B cell (primary cell): ENCODE measurements at regions not wholly inside any gene's neighbourhood (a gene's known extent, or its start where the extent isn't known, plus 50 kb on each side); places are given as distances from the start of the nearest gene placed in this dataset.

Experiments used
- ATAC-seq: fragments of 200-7000 bp; cut with Tn5 transposase; one replicate; pipeline ENCODE4 v1.10.0; 2021; ENCODE audit warnings: low read depth, mild to moderate bottlenecking, moderate number of reproducible peaks, moderate library complexity
- CTCF ChIA-PET: fragments of 350-600 bp; sonication (Branson Sonifier 250); formaldehyde crosslinking; loops from one replicate; lab custom pipeline; 2021; ENCODE audit warnings: antibody characterized with exemption, inconsistent platforms; lab: Charles Lee
- POLR2A ChIA-PET: fragments of 350-600 bp; sonication (Branson Sonifier 250); formaldehyde crosslinking; loops from one replicate; lab custom pipeline; 2021; ENCODE audit warnings: antibody characterized with exemption; lab: Charles Lee
- DNase-seq: peaks from one replicate; pipeline ENCODE4 v3.0.0; 2013
- H2AFZ ChIP-seq: 2 replicates; pipeline ENCODE4 v1.6.1; 2012; ENCODE audit warnings: mild to moderate bottlenecking, low read depth, low read length; ENCODE audit not compliant: insufficient read depth, poor library complexity, severe bottlenecking
- H3K27ac ChIP-seq, 2 donors: 1 replicate in 1 of 2; 2 replicates in 1 of 2; pipeline ENCODE4 v1.5.1; 2012 to 2013; ENCODE audit warnings: low read length in 2 of 2, mild to moderate bottlenecking in 2 of 2, moderate library complexity in 1 of 2
- H3K27me3 ChIP-seq, 4 experiments: fragments of 200-600 bp in 1 of 4; sonication (generic) in 1 of 4; replicated peaks in 1 of 4; 1 replicate in 2 of 4; 2 replicates in 2 of 4; pipeline versions ENCODE4 v1.6.1 to v1.7.0; 2013 to 2016; ENCODE audit warnings: low read length in 3 of 4, mild to moderate bottlenecking in 2 of 4, mixed read lengths in 1 of 4, moderate library complexity in 1 of 4; ENCODE audit not compliant: insufficient read depth in 4 of 4, control insufficient read depth in 3 of 4; ENCODE audit errors: control extremely low read depth in 1 of 4
- H3K36me3 ChIP-seq, 2 experiments: replicated peaks in 1 of 2; 1 replicate in 1 of 2; 2 replicates in 1 of 2; pipeline versions ENCODE4 v1.6.1 to v1.7.1; 2013; ENCODE audit warnings: low read length in 1 of 2; ENCODE audit not compliant: insufficient read depth in 2 of 2, control insufficient read depth in 1 of 2; ENCODE audit errors: control extremely low read depth in 1 of 2, extremely low read depth in 1 of 2
- H3K4me1 ChIP-seq, 2 donors: fragments of 200-600 bp in 1 of 2; sonication (generic) in 1 of 2; 1 replicate in 1 of 2; 2 replicates in 1 of 2; pipeline versions ENCODE4 v1.5.1 to v1.6.1; 2013 to 2017; ENCODE audit warnings: low read length in 2 of 2; ENCODE audit not compliant: control insufficient read depth in 2 of 2, insufficient read depth in 2 of 2
- H3K4me2 ChIP-seq: replicated peaks from 2 replicates; pipeline ENCODE3; 2012; ENCODE audit warnings: mild to moderate bottlenecking, low read depth, low read length; ENCODE audit not compliant: poor library complexity, severe bottlenecking
- H3K4me3 ChIP-seq, 5 experiments: fragments of 200-600 bp in 1 of 5; sonication (generic) in 1 of 5; 1 replicate in 3 of 5; 2 replicates in 2 of 5; pipeline versions ENCODE4 v1.5.1 to v1.7.0; 2011 to 2016; ENCODE audit warnings: low read length in 4 of 5, mild to moderate bottlenecking in 4 of 5, low read depth in 2 of 5, control low read depth in 1 of 5, moderate library complexity in 1 of 5; ENCODE audit not compliant: insufficient read depth in 1 of 5; ENCODE audit errors: control extremely low read depth in 1 of 5, extremely low read depth in 1 of 5
- H3K79me2 ChIP-seq: fragments of 200-600 bp; sonication (generic); one replicate; pipeline ENCODE4 v1.6.0; 2016; ENCODE audit warnings: low read length; ENCODE audit not compliant: control insufficient read depth, insufficient read depth
- H3K9ac ChIP-seq: fragments of 200-600 bp; sonication (generic); 2 replicates; pipeline ENCODE4 v1.6.1; 2017; ENCODE audit warnings: mild to moderate bottlenecking, low read length, moderate library complexity
- H3K9me3 ChIP-seq, 3 donors: one replicate each; pipeline versions ENCODE4 v1.6.1 to v1.7.1; 2013; ENCODE audit warnings: low read length in 2 of 3; ENCODE audit not compliant: control insufficient read depth in 2 of 3, insufficient read depth in 1 of 3; ENCODE audit errors: control extremely low read depth in 1 of 3
- H4K20me1 ChIP-seq: 2 replicates; pipeline ENCODE4 v1.6.0; 2012; ENCODE audit warnings: mild to moderate bottlenecking, low read length; ENCODE audit not compliant: insufficient read depth, control insufficient read depth, poor library complexity, severe bottlenecking
- H3K27ac Mint-ChIP-seq: one replicate; pipeline ENCODE4 v1.8.0; 2021; ENCODE audit warnings: mixed read lengths
- H3K27me3 Mint-ChIP-seq: one replicate; pipeline ENCODE4 v1.8.0; 2021; ENCODE audit warnings: mixed read lengths
- H3K4me1 Mint-ChIP-seq: one replicate; pipeline ENCODE4 v1.8.0; 2021; ENCODE audit warnings: mixed read lengths
- H3K4me3 Mint-ChIP-seq: one replicate; pipeline ENCODE4 v1.8.0; 2021; ENCODE audit warnings: mixed read lengths
- H3K9me3 Mint-ChIP-seq: one replicate; pipeline ENCODE4 v1.8.0; 2022; ENCODE audit warnings: mixed read lengths; ENCODE audit not compliant: insufficient read depth
- CTCF ChIP-seq: fragments of 200-600 bp; IDR thresholded peaks from one replicate; pipeline ENCODE4 v1.8.0; 2022; ENCODE audit warnings: antibody characterized with exemption, mild to moderate bottlenecking
- EZH2 ChIP-seq: IDR thresholded peaks from 2 replicates; pipeline ENCODE4 v1.6.1; 2012; ENCODE audit warnings: borderline replicate concordance, low read depth, mild to moderate bottlenecking, moderate library complexity, low read length; ENCODE audit not compliant: insufficient read depth, poor library complexity, severe bottlenecking
- WGBS: methylation state at CpG from one replicate; pipeline ENCODE4 v1.1.5; 2013; ENCODE audit warnings: missing lambda C conversion rate; ENCODE audit not compliant: insufficient coverage; 5-methylcytosine and 5-hydroxymethylcytosine counted together
- intact Hi-C: fragments of 100-400 bp; cut with micrococcal nuclease; formaldehyde crosslinking; loops from one replicate; pipeline ENCODE4 v1.10.0; 2022

- ChIA-PET POLR2A (no interaction called here), CTCF (no interaction called here)
- Mint-ChIP-seq H3K27me3 (no peaks in the 10 kb centered on the region), H3K4me3 (no peak overlapping the region), H3K27ac (no peak overlapping the region), H3K9me3 (peaks cover 5% of the 10 kb centered on the region), H3K4me1 (no peaks in the 10 kb centered on the region)
- 94% methylated on average over 6 of the region's 7 CpGs for WGBS
- no peaks in the 10 kb centered on the region for H4K20me1 ChIP-seq
- H2AFZ ChIP-seq: no peak overlapping the region
- no peak overlapping the region for H3K4me2 ChIP-seq
- DNase-seq: no peak
- no peak overlapping the region for H3K4me3 ChIP-seq
- no peak for ATAC-seq
- no peaks in the 10 kb centered on the region for H3K36me3 ChIP-seq
- intact Hi-C loops: no loop called here
- H3K9ac ChIP-seq: no peak overlapping the region
- no peak overlapping the region for H3K27ac ChIP-seq
- no peaks in the 10 kb centered on the region for H3K4me1 ChIP-seq
- peaks cover 0 to 21% (median 2%) of the 10 kb centered on the region in 3 donors for H3K9me3 ChIP-seq
- no peaks in the 10 kb centered on the region for H3K27me3 ChIP-seq
- no peaks in the 10 kb centered on the region for H3K79me2 ChIP-seq
- TF ChIP-seq CTCF (no peak), EZH2 (no peak)
Measured at GRCh38 chr6:81215092-81215432, 537.4 kb downstream of the TENT5A start.

GRCh38 chr6:81214414-81215091 is 537.9 kb downstream of the TENT5A start:
- no peaks in the 10 kb centered on the region for H3K27me3 Mint-ChIP-seq
- H3K4me3 ChIP-seq: no peak overlapping the region
- ATAC-seq (no peak), DNase-seq (no peak)
- no peak overlapping the region for H3K4me3 Mint-ChIP-seq
- ChIA-PET CTCF (no interaction called here), POLR2A (no interaction called here)
- intact Hi-C loops: no loop called here
- H3K27ac Mint-ChIP-seq: no peak overlapping the region
- WGBS: 89% methylated on average over 15 of the region's 15 CpGs
- no peaks in the 10 kb centered on the region for H3K79me2 ChIP-seq
- no peak overlapping the region for H3K27ac ChIP-seq
- no peak overlapping the region for H3K9ac ChIP-seq
- H4K20me1 ChIP-seq: no peaks in the 10 kb centered on the region
- H3K9me3 ChIP-seq: peaks cover 0 to 21% (median 2%) of the 10 kb centered on the region in 3 donors
- TF ChIP-seq CTCF (no peak), EZH2 (no peak)
- no peaks in the 10 kb centered on the region for H3K4me1 Mint-ChIP-seq
- no peaks in the 10 kb centered on the region for H3K36me3 ChIP-seq
- H3K4me1 ChIP-seq: no peaks in the 10 kb centered on the region
- no peaks in the 10 kb centered on the region for H3K27me3 ChIP-seq
- no peak overlapping the region for H3K4me2 ChIP-seq
- no peak overlapping the region for H2AFZ ChIP-seq
- peaks cover 5% of the 10 kb centered on the region for H3K9me3 Mint-ChIP-seq
